Non-pigmented ciliary epithelial cell (primary cell): ENCODE measurements at regions not wholly inside any gene's neighbourhood (a gene's known extent, or its start where the extent isn't known, plus 50 kb on each side); places are given as distances from the start of the nearest gene placed in this dataset.
A peak's percentile ranks its signal among the peaks of the same experiment; 100 is the strongest.
"Not testable (repeated sequence)": the region's sequence is repeated elsewhere in the genome, so short reads cannot be mapped to it uniquely, and the experiment has no call there.

ENCODE experiments used
- DNase-seq: peaks from one replicate; pipeline ENCODE4 v3.0.0-alpha.2; 2010; ENCODE audit warnings: low read depth

DNA sequence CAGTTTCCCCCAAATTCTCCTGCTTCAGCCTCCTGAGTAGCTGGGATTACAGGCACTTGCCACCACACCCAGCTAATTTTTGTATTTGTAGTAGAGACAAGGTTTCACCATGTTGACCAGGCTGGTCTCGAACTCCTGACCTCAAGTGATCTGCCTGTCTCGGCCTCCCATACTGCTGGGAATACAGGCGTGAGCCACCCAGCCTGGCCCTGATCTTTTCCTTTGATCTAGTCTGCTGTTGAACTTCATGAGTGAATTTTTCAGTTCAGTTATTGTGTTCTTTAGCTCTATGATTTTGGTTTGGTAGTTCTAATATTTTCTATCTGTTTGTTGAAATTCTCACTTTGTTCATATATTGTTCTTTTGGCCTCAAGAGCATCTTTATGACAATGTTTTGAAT is 83.4 kb upstream of the RAP2C start:
- DNase-seq, result not testable (repeated sequence)

GRCh38 chrX:132294776-132295495 is 75.7 kb upstream of the RAP2C start:
- DNase-seq, result no peak

- DNase-seq, result no peak
These were observed 74.9 kb upstream of the RAP2C start for GRCh38 chrX:132294192-132294591.

GRCh38 chrX:132292793-132293192 is 73.5 kb upstream of the RAP2C start:
- DNase-seq, result peak; percentile 13

DNA sequence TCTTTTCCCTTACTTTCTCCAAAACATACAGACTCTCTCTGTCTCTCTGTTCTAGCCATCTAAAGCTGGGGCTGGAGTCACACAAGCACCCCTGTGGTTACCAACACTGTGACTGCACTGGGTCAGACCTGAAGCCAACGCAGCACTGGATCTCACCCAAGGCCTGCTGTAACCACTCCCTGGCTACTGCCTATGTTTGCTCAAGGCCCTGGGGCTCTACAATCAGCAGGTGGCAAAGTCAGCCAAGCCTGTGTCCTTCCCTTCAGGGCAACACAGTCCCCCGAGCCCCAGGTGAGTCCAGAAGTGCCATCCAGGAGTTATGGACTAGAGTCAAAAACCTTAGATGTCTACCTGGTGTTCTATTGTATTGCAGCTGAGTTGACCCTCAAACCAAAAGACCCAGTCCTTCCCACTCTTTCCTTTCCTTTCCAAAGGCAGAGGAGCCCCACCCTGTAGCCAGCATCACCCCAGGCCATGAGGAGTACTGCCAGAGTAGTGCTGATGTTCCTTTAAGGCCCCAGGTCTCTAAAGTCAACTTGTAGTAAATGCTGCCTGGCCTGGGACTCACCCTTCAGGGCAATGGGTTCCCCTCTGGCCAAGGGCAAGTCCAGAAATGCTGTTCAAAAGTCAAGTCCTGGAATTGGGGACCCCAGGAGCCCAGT is 58.8 kb upstream of the RAP2C start:
- DNase-seq, result no peak

- no peak for DNase-seq
These were observed 53.6 kb upstream of the RAP2C start for GRCh38 chrX:132272826-132273225.

DNA sequence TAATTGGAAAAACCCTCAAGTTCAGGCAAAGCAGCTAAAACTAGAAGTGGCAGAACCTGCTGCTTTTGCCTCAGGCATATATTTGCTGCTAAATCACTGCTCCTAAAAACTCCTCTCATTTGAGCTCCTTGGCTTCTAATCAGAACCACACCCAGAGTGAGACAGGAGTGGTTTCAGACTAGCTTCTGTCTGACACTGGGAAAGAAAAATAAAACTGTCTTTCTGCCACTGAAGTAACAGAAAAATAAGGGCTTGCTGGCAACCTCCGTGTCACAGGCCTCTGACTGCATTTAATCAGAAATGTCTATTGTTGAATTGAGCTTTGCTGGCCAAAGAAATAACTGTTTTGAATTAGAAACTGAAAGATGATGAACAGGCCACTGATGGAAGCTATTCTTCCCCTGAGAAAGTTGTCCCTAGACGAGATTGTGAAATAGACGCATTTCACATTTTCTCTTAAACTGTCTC is 52.1 kb upstream of the RAP2C start:
- no peak for DNase-seq

DNA sequence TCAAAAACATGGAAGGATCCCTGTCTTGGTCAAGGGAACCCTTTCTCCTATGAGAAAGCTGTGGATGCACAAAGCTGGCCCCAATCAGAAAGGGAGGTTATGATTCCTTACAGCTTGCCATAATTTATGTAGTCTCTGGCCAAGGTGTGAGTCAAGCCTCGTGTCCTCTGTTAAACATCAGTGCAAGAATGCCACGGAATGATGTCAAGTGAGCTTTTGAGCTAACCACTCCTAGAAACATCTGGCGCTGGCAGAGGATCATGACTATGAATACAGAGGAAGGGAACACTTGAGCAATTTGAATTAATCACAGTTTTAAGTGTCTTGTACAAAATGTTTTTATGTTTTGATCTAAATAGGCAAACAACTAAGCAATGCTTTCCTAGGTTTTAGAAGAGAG is 51.5 kb upstream of the RAP2C start:
- peak; percentile 9 for DNase-seq

DNA sequence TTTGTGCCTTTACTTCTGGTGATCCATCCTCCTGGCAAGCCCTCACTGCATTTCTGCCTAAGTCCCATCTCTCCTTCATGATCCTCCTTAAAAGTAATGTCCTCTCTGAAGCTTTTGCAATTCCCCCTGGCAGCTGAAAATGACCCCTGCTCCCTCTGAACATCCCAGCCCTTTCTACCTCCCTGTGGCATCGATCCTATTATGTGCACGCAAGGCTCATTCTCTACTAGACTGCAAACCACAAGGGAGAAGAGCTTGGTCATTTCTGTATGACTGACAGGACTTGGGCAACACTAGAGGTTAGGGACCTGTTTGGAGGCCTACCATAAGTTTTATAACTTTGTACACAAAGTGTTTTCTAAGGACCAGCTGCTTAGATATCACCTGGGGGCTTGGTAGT is 50.8 kb upstream of the RAP2C start:
- DNase-seq, result no peak
